CD4-positive, alpha-beta T cell treated with Interferon gamma for 1 hour (primary cell): ENCODE measurements at regions not wholly inside any gene's neighbourhood (a gene's known extent, or its start where the extent isn't known, plus 50 kb on each side); places are given as distances from the start of the nearest gene placed in this dataset.

ENCODE experiments used
- DNase-seq: peaks from one replicate; pipeline ENCODE4 v3.0.0-alpha.2; 2020

DNA sequence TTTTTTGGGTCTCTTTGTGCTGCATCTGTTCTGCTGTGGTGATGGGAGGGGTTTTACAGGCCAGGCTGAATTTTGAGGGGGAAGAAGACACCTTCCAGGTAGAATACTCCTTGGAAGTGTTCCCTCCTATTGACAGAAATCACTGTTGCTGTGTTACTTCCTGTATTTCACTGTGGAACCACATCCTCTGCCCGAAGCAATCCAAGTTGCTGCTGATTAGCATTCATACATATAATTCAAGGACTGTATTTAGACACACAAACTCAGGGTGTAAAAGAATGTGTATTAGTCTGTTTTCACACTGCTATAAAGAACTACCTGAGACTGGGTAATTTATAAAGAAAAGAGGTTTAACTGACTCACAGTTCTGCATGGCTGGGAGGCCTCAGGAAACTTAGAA, 50.6 kb upstream of the TMEM244 start:
- no peak for DNase-seq
